HG02970 (cell line): ENCODE measurements at regions not wholly inside any gene's neighbourhood (a gene's known extent, or its start where the extent isn't known, plus 50 kb on each side); places are given as distances from the start of the nearest gene placed in this dataset.
"Not testable (repeated sequence)": the region's sequence is repeated elsewhere in the genome, so short reads cannot be mapped to it uniquely, and the experiment has no call there.

Experiments
- ATAC-seq: cut with Tn5 transposase; IDR thresholded peaks from one replicate; pipeline ENCODE4 v1.9.1; 2021; ENCODE audit warnings: mild to moderate bottlenecking, moderate library complexity, moderate number of reproducible peaks; ENCODE audit not compliant: unreplicated experiment, low FRiP score

DNA sequence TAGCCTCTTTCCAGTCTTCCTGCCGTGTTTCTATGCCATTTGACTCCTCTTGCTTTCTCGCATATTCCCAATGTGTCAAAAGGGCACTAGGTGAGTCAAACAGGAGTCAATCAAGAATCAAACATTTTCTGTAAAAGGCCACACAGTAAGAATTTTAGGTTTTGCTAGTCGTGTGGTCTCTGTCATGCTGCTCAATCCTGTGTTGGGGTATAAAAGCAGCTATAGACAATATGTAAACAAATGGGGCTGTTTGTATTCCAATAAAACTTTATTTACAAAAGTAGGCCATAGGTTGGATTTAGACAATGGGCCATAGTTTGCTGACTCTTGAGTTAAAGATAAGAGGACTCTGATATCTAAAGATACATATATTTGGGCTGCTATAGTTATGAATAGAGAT is 235.4 kb upstream of the BTBD3 start:
- ATAC-seq = no peak

DNA sequence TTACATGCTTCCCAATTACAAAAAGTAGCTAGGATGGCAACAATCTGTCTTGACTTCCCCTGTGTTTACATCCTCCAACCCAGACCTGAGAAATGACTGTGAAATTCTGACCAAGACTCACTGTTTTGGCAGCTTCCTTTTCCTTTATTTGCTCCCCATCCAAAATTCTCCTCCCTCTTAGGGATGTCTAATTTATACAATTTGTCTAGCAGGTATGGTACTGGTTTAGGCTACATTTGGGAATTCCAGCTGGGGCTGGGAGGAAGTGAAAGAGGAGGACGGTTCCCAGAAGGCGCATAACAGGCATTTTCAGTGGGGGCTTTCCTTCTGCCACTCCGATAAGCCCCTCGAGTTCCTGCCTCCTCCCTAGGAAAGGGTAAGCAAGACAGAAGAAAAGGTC is 231.5 kb upstream of the BTBD3 start:
- no peak for ATAC-seq

DNA sequence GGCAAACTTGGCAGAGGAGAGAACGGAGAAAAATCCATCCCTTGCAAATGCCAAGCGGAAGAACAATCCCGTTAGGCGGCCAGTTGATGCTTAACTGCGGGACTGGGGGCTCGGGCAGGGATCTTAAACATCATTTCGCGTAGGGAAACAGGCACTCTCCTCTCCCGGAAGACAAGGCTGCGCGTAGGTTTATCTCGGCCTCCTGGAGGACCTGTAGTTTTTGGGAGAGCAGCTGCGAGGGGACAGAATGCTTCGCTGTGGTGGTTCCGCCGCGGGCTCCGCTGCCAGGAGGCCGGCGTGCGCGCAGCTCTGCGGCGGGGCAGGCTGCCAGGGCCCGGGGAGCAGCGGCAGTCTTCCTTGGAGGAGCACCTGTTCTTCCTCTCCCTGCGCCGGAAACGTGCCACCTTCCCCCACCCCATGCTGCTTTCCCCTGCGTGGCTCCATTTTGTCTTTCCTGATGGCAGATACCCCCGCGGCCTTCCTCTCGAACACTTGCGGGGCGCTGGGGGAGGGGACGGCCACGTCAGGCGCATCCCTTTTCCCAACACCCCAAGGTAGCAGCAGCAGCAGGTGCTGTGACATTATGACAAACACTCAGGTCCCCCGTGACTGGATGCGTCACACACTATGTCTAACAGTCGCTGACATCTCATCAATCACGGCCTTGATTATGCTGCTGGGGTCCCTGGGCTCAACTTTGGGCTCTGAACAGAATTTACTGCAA is 230.7 kb upstream of the BTBD3 start:
- ATAC-seq = no peak

DNA sequence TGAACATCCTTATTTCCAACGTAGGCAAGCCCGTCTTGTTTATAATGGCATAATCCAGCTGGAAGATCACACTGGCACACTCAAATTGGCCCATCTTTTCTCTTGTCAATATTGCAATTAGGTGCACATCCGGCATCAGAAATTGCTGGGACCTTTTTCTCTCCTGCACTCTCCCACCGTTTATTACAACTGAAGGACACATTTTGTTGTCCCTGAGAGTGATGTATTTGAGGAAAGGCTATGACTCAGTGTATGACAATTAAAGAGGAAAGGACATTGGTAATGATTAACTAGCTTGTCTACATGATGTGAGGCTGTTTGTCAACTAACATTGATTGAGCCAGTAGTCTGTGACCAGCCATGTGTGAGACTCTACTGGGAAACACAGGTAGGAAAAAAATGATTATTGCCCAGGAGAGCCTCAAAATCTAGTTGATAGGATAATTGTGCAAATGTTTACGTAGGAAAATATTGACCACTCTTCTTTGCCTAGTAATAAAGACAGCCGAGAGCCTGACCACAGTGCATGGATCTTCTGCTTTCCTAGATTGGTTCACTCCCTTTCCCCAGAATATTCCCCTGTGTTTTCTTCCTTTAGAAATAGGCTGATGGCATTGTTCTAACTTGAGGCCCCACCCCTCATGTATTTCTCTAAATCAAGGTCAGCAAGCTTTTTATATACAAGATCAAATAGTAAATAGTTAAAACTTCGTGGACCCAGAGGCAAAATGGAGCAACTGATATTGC is 230.0 kb upstream of the BTBD3 start:
- ATAC-seq = no peak

DNA sequence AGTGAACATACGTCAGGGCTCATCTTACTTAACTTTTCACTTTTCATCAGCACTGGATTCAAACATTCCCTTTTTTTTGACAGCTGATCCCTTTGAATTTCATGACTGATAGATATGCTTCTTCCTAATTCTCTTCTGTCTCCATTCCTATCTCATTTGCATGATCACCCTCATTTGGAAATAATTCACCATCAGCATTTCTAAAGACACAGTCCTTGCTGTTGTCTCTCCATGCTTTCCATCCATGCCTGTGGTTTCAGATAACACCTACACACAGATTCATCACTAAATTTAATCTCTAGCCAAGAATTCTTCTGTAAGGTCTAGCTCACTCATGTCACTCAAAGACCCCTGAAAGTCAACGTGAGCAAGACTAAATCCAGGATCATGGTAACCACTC is 228.4 kb upstream of the BTBD3 start:
- ATAC-seq = no peak

DNA sequence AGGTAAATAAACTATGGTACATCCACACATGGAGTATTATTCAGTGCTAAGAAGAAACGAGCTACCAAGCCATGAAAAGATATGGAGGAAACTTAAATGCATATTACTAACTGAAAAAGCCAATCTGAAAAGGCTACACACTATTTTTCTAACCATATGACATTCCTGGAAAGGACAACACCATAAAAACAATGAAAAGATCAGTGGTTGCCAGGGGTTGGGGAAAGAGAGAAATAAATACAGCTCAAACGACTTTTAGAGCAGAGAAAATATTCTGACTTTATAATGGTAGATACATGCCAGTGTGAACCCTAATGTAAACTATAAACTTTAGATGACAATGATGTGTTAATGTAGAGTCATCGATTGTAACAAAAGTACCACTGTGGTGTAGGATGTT is 225.9 kb upstream of the BTBD3 start:
- ATAC-seq = no peak

DNA sequence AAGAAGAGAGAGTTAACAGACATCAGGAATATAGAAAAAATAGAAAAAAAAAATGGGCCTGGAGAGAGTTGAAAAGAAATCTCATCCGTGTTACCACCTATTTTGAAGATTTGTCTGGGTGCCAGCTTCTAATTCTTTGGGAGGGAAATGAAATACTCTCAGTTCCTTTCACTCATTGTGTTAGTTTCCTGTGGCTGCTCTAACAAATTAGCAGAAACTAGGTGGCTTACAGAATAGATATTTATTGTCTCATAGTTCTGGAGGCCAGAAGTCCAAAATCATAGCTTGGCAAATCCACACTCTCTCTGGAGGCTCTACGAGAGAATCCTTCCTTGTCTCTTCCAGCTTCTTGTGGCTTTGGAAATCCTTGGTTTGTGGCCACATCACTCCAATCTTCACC is 225.1 kb upstream of the BTBD3 start:
- ATAC-seq = no peak

DNA sequence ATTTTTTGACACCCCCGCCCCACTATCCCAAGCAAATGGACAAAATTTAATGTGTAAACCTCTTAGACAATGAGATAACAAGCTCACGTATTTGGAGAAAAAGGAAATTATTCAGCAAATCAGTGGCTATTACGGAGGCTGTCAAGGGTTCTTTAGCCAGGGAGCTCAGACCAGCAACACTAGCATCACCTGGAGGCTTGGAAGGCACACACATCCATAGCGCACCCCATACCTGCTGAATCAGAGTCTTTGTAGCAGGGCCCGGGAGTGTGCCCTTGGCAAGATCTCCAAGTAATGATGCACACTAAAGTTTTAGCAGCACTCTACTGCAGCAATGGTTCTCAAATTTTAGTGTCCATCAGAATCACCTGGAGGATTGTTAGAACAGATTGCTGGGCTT is 223.2 kb upstream of the BTBD3 start:
- no peak for ATAC-seq

DNA sequence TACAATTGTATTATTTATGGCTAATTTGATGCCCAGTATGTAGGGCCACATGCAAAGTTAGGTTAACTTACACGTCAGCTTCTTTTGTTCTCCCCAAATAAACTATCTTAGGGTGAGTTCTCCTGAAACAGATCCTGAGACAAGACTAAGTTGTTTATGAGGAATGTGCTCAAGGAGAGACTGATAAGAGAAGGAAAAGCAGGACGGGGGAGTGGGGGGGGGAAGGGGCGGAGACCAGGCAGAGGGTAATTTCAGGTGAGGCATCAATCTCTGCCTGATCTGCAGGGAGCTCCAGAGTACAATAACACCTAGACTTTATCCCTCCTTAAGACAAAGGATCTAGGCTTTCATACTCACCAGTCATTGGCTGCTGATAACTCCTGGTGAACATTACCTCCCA is 220.6 kb upstream of the BTBD3 start:
- ATAC-seq = no peak

DNA sequence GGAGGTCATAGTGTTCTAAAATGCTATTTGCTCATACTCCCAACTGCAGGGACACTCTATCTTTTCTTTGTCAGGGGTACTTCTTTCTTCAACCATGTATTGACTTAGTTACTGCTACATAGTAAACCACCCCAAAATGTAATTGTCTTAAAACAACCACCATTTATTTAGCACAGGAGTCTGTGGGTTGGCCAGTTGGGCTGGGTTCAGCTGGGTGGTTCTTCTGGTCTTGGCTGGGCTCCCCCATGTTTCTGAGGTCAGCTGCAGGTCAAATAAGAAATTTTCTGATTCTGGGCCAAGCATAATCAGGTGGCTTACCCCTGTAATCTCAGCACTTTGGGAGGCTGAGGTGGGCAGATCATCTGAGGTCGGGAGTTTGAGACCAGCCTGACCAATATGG is 220.0 kb upstream of the BTBD3 start:
- no peak for ATAC-seq

DNA sequence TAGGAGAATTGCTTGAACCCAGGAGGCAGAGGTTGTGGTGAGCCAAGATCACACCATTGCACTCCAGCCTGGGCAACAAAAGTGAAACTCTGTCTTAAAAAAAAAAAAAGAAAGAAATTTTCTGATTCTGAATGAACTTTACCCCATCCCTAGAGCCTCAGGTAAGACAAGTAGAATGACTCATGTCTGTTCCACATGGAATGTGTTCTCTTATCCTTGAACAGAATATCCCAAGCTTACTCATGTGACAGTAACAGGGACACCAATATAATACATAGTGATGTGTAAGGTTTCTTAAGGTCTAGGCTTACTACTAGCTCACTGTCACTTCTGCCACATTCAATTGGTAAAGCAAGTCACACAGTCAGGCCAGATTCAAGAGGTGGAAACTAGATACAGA is 219.6 kb upstream of the BTBD3 start:
- no peak for ATAC-seq

DNA sequence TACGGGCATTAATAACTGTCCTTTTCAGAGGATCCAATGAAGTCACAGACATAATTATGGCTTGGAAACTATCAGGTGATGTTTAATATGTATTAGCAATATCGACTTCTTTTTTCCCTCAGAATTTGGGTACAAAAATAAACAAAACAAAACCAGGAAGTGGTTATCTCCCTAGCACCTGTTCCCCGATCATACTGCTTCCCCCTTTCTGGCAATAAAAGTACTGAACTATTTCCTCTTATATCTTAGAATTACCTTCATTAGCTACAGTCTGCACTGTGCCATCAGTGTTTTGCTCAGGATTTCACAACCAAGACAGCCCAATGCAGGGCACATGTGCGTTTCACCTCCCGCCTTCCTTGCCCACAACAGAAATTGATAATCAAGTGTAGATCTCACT is 216.9 kb upstream of the BTBD3 start:
- ATAC-seq = no peak

DNA sequence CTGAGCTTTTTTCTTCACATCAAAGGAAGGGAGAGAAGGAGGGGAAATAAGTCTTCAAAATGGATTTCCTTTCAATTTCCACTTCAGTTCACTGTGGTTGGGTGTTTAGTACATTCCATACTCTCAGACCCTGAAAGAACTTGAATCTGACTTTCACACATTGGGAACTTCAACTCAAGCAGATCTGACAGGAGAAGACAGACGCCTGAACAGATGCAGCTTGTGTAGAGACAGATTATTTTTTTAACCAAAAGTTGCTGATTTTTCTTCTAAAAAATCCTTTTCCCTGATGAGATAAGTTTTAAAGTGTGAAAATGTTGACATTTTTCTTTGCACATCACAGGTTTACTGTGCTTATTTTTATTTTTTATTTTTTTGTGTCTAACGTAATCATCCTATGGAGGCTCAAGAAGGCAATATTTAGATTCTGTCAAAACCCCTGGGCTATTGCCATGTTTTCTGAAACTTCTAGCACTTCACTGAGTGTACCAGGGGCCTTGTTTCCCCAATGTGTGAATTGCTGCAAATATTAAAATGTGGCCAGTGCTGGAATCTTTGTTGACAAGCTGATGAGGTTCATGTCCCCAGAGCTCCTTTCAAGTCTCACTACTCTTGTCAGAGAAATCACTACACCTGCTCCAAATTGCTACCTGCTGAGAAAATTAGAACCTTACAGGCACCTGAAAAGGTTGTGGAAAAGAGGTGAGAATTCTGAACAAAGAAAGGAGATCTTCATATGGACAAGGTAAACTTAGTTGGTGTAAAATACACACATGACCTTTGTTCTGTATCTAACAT is 214.8 kb upstream of the BTBD3 start:
- no peak for ATAC-seq

DNA sequence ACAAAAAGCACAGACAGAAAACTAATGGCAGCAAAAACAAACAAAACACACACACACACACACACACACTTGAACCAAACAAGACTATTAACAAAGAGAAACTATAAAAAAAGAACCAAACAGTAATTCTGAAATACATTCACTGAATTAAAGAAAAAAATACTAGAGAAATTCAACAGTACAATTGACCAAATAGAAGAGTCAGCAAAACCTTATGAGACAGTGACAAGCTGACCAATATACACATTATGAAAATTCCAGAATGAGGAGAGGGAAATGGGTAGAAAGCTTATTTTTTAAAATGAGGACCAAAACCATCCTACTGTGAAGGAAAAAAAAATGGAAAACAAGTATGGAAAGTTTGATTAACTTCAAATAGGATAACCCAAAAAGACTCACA is 212.2 kb upstream of the BTBD3 start:
- no peak for ATAC-seq

DNA sequence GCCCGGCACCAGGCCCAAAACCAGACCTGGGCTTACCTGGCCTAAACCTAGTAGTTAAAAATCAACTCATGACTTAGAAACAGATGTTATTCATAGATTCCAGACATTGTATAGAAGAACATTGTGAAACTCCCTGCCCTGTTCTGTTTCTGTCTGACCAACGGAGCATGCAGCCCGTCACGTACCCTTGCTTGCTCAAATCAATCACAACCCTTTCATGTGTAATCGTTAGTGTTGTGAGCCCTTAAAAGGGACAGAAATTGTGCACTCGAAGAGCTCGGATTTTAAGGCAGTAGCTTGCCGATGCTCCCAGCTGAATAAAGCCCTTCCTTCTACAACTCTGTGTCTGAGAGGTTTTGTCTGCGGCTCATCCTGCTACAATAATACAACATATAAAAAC is 209.5 kb upstream of the BTBD3 start:
- not testable (repeated sequence) for ATAC-seq

DNA sequence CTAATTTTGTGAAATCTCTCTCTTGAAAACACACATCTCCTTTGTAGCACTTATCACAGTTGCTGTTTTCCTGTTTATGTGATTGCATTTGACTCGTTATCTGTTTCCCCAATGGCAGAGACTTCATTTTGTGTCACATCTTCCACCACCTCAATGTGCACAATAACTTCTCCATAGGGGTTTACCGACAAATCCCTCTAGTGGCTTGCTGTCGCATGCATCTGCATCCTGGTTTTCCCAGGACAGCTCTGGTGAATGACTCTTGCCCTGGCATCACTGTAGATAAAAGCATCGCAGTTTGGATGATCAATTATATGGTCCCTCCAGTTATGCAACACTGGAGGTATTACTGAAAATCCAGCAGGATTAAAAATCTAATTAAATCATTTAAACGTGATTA is 206.5 kb upstream of the BTBD3 start:
- no peak for ATAC-seq

DNA sequence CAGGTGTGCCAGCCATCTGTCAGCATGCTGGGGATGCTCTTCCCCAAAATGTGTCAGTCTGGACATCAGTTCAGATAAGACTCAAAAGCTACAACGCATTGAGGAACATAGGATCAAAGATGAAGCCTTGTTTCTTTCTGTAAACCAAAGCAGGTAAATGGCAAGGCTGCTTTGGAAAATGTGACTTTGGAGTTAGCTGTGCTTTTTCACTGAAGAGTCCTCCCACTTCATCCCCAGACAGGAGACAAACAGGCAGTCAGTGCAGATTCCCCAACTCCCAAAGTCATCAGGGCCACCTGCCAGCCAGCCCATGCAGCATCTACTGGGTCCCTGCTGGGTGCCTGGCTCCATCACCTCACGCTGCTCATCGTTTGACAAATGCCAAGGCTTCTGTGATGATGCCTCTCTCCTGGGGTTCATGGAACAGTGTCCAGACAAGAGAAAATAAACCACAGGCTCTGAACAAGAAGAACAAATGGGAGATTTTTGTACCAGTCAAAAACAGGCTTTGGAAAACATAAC is 205.0 kb upstream of the BTBD3 start:
- no peak for ATAC-seq

DNA sequence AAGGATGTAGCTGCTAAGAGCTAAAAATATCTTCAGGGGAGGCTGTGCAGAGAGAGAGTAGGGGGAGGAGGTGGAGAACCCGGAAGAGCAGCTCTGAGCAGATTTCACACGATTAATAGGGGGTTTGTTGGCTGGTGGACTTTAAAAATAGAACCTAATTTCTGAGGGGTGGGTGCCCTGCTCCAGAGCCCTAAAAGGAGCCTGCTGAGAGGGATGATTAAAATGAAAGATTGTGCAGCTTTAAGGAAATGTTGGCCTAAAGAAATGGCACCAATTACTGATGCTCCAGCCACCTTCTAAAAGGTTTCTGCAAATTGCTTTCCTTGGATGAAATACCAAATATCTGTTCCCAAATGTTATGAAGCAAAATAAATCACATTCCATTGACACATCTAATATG is 202.8 kb upstream of the BTBD3 start:
- no peak for ATAC-seq

DNA sequence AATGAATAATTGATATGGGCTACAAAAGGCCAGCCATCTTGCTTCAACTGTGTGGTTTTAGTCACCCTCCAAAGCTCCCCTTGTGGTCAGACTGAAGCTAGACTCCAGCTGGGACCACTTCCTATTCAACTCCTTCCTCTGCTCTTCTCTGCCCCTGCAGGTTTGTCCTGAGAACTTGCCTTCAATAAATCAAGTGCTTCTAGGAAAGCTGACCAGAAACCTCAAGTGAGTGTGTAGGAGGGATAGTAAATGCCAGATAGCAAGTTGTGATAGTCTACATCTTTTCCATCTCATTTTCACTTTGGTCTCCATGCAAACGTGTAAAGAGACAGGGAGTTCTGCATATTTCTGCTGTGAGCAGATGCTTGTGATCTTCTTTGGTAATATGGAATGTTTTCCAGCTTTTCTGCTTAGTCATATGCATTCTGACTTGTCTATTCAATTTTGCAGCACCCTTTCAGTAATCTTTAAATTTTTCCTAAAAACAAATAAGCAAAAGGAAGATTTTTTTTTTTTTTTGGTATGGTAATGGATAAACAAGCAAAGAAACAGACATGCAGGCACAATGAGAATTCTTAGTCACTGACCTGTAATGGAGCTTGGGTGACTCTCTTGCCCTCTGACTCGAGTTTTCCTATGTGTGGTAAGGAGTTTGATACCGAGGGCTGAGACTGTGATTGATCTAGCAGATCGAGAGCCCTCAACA is 201.3 kb upstream of the BTBD3 start:
- no peak for ATAC-seq

DNA sequence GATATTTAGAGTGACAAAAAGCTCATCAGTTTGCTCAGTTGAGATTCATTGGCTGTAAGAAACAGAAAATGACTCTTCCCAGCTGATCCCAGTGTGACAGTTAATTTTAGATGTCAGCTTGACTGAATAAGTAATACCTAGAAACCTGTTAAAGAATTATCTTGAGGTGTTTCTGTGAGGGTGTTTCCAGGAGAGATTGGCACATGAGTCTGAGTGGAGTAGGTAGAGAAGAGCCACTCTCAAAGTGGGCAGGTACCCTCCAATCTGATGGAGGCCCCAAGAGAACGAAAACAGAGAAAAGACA is 200.8 kb upstream of the BTBD3 start:
- no peak for ATAC-seq

DNA sequence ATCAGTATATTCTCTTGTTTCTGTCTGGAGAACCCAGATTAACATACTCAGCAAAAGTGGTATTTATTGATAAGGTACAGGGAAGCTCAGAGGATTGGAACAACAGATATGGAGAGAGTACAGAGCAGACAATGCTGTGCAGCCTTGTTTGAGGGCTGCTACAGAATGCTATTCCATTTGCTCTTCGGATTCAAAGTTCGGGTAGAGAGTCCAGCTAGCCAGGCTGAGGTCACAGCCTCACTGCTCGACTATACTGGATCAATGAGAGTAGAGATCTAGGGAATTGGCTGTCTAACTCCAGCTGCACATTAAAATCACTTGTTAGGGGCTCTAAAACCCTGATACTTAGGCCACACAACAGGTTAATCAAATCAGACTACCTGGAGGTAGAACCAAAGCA is 200.1 kb upstream of the BTBD3 start:
- ATAC-seq = no peak
